HG02970 (cell line): ENCODE measurements at regions not wholly inside any gene's neighbourhood (a gene's known extent, or its start where the extent isn't known, plus 50 kb on each side); places are given as distances from the start of the nearest gene placed in this dataset.
"Not testable (repeated sequence)": the region's sequence is repeated elsewhere in the genome, so short reads cannot be mapped to it uniquely, and the experiment has no call there.

Experiments used
- ATAC-seq: cut with Tn5 transposase; IDR thresholded peaks from one replicate; pipeline ENCODE4 v1.9.1; 2021; ENCODE audit warnings: mild to moderate bottlenecking, moderate library complexity, moderate number of reproducible peaks; ENCODE audit not compliant: unreplicated experiment, low FRiP score

DNA sequence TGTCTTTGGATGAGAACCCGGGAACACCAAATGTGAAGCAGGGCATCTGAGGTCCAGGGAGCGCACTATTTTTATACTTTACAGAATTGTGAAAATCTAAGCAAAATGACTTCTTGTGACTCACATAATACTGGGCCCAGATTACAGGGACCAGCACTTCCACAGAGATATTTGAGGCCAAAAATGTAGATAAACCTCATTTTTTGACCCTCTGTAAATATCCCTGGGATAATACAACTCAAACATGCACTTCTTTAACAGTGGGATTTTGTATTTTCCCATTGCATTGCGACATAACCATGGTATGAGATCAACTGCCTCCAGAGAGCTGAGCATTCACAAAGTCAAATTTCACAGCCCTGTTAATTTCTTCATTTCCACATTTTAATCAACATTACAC is 289.4 kb upstream of the ADGRL4 start:
- no peak for ATAC-seq

DNA sequence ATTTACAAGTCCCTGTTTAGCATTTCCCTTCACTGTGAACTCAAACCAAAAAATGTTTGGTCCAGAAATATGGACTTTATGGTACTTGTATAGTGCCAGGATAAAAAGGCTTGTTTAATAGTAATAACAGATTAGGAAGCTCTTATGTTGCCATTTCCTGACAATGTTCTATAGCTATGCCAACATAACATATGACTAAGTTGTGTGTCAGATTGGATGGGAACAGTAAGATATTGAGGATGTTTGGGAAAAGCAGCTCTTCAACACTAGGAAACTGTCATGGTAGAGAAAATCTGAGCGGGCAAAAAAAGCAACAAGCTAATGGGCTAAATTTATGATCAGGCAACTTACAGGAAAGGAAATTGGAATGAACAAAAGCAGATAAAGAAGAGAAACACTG is 287.1 kb upstream of the ADGRL4 start:
- no peak for ATAC-seq

DNA sequence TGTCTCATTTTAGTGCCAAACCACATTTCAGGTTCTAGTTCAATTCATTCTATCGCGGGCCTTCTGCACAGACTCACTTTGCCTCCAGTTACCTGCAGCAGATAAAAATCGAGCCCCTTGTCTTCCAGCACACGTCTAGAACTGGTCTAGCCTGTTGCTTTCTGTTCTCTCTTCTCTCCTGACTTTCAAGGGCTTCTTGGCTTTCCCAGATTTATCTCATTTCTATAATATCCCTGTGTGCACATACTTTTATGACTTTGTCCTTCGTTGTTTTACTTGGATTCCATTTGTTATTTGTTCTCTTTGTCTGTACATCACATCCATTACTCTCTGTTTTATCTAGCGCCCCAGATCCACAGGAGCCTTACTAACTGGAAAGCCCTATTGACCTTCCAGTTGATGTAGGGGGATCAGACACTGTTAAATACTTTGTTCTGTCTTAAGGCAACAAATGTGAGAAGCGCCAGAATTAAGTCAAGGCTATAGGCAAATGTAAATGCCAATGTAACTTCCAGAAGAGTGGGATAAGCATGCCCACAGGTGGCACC is 284.5 kb upstream of the ADGRL4 start:
- no peak for ATAC-seq

DNA sequence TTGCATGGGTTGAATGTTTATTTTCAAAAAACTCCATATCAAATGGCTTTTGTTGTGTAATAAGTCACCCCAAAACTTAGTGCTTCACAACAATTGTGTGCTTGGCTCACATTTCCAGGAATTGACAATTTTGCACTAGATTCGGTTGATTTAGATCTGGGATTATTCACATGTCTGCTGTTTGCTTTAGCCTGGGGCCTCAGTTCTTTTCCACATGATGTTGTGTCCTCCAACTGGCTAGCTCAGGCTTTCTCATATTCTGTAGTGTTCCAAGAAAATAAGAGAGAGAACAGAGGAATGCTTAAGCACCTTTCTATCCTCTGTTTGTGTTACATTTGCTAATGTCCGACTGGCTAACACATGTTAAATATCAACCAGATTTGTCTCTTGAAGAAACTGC is 281.5 kb upstream of the ADGRL4 start:
- ATAC-seq, result no peak

DNA sequence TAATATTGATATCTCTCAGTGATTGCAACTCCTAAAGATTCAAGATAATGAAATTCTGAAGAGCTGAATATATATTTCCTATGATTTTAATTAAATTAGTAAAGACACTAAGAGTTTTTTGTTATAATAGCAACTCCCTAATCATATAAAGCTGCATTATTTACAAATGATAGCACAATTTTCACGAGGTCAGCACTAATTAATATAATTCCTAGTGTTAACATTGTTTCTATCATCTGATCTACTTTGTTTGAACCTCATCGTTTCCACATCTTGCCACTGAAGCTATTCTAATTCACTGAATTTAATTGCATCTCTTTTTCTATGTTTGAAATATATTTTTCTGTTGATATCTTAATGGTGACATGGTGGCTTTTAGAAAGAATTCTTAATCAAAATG is 279.1 kb upstream of the ADGRL4 start:
- ATAC-seq, result no peak

DNA sequence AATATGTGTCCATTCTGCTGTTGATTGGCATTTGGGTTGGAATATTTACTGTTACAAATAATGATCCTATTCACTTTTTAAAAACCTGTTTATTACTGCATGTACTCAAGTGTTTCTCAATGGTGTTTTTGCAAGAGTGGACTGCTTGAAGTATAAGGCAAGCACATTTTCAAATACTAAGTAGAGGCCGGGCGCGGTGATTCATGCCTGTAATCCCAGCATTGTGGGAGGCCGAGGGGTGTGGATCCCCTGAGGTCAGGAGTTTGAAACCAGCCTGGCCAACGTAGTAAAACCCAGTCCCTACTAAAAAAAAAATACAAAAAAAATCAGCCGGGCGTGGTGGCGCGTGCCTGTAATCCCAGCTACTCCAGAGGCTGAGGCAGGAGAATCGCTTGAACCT is 276.9 kb upstream of the ADGRL4 start:
- no peak for ATAC-seq

DNA sequence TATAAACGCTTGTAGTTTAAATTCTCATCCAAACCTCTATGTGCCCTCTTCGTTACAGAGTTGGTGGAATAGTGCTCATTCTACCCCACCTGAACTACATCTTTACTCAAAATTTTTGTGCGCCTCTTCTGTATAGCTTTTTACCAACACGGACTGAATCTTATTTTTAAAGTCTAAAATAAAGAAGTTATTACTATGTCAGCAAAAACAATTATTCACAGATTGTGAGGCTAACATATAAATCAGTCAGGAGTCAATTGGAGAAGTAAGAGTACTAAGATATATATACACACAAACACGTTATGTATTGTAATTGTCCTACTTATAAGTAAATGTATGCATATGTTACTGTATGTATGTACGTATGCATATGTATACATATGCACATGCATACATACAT is 274.9 kb upstream of the ADGRL4 start:
- no peak for ATAC-seq

DNA sequence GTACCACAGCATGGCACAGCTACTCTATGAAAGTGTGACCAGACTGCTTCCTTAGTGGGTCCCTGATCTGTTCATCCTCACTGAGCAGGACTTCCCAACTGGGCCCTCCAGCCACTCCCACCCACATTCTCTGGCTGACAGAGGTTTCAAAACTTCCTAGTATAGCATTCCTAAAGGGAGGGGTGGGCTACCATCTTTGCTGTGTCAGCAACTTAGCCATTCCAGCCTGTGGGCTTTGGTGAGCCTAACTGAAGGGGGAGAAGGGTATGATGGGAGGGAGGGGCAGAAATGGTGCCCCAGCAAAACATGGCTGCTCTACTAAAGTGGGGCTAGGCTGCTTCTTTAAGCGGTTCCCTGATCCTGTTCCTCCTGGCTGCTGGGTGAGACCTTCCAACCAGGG is 265.2 kb upstream of the ADGRL4 start:
- no peak for ATAC-seq

DNA sequence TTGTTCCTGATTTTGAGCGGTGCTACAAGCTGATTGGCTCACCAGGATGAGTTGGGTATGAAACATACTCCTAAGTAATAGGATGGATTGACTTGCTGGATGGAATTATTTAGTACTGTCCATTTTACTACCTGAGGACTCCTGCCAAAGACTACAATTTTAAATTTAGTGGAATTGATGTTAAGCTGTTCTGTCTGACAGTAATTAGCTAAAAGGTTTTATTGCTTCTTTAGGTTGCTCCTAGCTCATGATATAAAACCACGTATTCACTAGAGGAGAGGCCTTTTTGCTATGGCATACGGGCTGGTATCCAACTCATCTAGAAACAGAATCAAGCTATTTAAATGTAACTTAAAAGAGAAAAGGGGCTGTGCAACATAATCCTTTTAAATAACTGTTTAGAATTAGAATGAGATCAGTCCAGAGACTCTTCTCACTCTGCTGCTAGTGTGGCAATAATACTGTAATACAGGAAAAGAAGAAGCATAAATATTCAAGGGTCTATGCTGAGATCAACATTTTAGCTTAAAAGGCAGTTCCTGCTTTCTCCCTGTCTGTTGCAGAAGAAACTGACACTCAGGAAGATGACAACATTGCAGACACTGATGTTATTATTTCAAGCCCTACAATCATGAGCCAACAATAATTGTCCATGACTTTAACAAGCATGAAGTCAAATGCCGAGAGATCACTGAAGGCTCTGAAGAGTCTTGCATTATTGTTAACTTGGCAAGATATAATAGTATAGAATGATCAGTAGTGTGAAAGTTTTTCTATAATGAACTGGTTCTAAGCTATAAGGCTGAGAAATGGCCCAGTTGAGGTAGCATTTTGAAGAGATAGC is 258.7 kb upstream of the ADGRL4 start:
- no peak for ATAC-seq

DNA sequence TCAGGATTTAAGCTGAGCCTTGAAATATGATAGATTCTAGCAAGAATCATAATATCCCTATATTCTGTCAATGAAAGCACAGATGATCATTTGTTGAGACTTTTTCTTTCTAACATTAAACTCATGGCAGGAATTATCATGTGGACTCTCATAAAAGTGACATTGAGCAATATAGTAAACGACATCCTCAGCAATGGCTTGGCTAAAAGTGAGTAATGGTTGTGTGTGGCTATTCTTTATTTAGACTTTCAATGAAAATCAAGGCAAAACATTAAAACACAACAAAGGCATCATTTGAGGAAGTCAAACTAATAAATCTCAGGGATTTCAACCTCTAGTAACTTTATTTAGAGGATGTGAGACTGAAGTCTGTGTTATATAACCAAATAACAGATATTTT is 257.8 kb upstream of the ADGRL4 start:
- no peak for ATAC-seq

DNA sequence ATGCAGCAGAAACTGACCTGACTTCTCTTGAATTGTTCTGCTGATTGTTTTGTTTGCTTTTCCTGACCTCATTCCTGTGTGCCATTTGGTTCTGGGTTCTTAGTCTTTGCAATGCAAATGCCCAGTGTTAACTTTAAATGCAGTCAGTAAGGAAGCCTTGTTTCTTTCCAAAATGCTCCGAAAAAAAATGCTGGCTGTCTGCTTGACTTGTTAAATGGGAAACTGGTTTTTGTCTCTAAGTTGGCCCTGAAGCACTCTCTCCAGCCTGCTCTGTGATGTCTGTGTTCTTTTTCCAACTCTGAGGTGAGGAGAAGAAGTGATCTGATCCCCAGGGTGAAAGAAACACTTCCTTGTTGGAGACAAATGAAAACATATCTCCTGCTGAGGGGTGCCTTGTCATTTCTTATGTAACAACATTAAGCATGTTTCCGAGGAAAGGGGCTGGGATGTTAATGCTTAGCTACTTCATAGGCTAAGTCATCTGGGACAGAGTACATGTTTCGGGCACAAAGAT is 256.3 kb upstream of the ADGRL4 start:
- no peak for ATAC-seq

DNA sequence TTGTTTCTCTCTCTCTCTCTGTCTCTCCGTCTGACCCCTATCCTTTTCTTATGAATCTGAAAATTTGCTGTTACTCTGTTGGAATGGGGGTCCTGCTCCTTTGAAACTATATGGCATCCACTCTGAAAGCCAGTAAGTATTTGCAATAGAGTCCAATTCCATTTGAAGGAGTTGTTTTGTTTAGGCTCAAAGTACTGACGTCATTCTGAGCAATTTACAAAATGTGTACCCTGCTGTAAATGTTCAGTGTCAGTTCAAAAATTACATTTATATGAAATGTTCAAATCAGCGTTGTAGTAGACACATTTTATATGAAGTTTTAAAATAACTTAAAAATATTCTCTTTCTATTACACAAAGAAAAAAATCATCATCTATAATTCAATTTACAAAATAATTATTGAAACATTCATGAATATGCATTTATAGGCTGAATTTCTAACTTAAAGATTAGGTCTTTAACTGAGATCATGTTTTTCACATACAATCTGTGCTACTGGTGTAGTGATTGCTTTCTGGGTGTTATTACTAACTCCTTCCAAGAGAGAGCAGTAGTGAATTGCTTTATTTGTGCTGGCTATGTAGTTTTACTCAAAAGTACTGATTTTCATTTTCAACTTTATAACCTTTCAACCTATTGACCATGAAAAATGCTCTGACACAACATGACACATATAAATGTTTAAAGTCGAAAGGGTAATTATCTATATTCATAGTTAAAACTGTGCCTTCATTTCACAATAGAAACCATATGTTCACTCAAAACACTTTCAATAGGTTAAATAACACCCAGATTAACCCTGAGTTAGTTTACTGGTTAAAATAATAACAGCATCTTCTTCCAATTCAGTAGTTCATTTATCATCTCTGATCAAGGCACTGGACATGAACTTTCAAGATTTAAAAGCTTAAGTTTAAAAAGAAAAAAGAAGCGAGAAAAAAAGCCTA is 253.1 kb upstream of the ADGRL4 start:
- no peak for ATAC-seq

DNA sequence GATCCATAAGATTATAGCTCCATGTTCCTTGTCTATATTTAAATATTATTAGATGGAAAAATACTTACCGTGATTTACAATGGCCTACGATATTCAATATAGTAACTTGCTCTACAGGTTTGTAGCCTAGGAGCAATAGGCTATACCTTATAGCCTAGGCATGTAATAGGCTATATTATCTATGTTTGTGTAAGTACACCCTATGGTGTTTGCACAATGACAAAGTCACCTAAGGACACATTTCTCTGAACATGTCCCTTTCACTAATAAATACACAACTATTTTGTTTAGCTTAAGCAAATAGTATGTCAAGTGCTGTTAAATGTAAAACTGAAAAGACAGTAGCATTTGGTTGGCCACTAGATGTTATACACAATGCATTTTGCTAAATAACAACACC is 248.9 kb upstream of the ADGRL4 start:
- no peak for ATAC-seq

DNA sequence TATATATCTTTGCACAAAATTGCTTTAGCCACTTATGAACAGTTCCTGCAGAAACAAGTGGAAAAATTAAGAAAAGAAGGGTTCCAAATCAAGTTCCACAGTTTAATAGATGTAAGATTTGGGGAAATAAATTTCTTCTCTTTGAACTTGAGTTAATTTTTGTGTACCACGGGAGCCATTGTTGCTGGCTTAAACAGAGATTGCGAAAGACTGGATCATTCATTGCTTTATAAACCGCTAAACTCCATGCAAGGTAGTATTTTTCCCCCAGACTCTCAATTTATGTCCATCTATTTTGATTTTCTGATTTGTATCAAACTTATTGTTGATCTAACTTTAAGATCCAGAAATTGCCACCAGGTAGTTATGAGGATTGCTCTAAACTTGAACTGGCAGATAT is 246.1 kb upstream of the ADGRL4 start:
- no peak for ATAC-seq

DNA sequence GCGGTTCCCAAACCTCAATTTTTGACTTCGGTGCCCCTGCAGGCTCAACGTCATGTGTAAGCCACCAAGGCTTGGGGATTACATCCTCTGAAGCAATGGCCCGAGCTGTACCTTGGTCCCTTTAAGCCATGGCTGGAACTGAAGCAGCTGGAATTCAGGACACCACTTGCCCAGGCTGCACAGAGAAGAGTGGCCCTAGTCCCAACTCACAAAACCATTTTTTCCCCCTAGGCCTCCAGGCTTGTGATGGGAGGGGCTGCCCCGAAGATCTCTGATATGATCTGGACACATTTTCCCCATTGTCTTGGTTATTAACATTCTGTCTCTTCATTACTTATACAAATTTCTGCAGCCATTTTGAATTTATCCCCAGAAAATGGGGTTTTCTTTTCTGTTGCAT is 233.3 kb upstream of the ADGRL4 start:
- no peak for ATAC-seq

DNA sequence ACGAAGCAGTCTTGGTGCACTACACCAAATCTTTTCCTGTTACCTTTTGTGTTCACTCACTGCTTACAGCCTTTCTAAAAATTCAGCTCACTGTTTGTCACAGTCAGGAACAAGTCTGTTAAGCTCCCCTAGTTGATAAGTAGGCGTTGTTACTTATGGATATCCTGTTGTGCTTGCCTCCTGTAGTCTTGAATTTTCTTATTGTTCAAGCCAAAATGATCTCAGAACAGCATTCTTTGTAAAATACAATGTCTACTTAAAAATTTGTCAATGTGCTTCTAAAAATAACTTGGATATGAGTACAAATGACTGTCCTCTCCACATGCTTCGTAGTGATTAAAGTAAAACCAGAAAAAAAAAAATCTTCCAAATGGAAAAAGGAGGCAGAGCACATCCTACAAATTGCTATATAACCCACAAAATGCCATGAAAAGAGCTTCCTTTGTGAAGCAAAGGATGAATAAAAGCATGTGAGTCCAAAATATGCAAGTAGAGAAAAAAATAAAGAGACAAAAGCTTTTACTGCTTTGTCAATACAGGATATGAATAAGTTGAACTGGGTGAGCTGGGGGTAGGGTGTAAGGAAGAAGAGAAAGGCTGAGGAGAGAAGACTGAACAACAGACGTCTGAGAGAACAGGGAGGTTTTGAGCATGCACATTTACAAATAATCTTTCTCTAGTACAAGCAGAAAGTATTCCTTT is 228.9 kb upstream of the ADGRL4 start:
- no peak for ATAC-seq

DNA sequence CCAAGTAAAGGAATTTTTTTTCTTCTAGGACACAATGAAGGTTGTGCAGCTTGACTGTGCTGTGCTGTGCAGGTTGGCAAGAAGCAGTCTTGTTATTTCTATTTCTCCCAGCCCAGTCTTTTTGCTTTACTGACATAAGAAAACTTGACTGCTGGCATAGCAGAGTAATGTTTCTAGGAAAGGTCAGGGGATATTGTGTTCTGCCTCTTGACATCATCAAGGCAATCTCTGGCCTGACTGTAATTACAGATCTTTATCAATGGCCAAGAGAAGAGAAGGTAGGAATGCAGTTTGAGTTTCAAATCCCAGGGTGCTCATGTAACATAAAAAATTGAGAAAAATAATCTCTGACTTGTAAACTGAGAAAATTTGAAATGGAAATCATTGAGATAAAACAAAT is 226.3 kb upstream of the ADGRL4 start:
- no peak for ATAC-seq

DNA sequence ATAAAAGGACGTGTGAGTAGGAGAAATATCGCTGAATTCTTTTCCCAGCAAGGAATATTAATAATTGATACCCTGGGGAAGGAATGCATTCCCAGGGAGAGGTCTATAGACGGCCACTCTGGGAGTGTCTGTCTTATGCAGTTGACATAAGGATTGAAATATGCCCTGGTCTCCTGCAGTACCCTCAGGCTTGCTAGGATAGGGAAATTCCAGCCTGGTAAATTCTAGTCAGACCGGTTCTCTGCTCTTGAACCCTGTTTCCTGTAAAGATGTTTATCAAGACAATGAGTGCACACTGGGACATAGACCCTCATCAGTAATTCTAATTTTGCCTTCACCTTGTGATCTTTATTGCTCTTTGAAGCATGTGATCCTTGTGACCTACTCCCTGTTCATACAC is 224.2 kb upstream of the ADGRL4 start:
- not testable (repeated sequence) for ATAC-seq

DNA sequence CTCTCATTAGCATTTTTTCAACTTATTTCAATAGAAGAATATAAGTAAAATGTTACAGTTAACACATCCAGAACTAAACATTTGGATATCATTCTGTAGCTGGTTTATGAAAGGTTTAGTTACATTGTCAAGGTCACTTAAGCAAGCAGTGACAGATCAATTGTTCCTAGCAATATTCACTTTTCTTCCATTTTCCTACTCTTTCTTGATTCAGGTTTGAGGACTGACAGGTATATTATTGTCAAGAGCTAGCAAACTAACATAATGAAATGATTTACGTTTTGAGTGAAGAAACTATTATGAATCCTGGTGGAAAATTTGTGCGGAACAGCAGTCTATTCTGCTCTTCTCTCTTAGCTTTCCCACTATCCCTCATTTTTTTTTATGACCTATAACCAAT is 220.4 kb upstream of the ADGRL4 start:
- ATAC-seq, result no peak

DNA sequence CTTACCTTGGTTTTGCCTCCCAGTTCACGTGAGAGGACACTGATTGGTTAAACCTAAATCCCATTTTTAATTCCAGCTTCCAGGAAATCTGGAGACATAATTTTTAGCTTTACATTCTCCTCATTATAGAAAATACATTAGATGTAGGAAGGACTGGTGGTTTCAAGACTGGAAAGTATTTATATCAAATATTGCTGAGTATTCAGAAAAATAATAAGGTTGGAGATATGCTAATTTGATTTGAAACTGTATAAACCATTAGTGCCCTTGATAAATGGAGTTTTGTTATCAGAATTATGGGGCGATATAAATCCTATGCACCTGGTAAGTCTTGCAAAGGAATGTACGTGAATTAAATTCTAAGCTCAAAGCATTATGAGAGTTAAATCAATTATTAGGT is 218.0 kb upstream of the ADGRL4 start:
- no peak for ATAC-seq

DNA sequence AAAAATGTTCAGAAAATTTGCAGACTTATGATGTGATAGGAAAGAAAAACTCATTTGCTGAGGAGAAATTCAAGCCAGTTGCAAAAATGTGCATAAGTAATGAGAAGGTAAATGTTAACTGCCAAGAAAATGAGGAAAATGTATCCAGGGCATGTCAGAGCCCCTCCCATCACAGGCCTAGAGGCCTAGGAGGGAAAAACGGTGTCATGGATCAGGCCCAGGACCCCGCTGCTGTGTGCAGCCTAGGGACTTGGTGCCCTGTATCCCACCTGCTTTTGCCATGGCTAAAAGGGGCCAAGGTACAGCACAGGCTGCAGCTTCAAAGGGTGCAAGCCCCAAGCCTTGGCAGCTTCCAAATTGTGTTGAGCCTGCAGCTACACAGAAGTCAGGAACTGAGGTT is 214.0 kb upstream of the ADGRL4 start:
- no peak for ATAC-seq
